ENCODE measurements at regions not wholly inside any gene's neighbourhood (a gene's known extent, or its start where the extent isn't known, plus 50 kb on each side); places are given as distances from the start of the nearest gene placed in this dataset.

DNA sequence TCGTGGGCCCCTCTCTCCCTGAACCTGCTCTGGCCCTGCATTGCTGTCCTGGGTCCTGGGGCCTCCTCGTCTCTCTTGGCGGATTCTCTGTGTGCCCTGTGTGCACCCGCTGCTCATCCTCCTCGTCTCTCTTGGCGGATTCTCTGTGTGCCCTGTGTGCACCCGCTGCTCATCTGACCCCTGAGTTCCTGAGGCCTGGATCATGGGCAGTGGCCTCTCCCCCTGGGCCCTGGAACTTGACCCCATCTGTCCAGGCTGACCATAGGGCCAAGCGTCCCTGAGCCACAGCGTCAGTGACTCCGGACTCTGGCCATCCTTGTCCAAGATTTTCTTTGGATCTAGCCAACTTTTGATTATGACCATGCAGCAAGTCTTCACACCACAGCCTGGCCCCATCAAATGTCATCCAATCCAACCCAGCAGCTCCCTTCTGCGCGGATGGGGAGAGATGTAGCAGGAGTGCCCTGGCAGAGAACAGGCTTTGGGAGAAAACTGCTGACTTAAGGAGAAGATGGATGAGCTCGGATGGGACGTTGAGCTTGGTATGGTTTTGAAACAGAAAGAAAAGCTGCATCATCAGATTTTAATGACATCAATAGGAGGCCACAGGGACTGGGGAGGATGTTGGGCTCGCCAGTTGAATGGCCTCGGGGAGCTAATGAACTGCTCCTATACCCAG is 455.1 kb upstream of the HS6ST1 start:
- DNase-seq = no peak

DNA sequence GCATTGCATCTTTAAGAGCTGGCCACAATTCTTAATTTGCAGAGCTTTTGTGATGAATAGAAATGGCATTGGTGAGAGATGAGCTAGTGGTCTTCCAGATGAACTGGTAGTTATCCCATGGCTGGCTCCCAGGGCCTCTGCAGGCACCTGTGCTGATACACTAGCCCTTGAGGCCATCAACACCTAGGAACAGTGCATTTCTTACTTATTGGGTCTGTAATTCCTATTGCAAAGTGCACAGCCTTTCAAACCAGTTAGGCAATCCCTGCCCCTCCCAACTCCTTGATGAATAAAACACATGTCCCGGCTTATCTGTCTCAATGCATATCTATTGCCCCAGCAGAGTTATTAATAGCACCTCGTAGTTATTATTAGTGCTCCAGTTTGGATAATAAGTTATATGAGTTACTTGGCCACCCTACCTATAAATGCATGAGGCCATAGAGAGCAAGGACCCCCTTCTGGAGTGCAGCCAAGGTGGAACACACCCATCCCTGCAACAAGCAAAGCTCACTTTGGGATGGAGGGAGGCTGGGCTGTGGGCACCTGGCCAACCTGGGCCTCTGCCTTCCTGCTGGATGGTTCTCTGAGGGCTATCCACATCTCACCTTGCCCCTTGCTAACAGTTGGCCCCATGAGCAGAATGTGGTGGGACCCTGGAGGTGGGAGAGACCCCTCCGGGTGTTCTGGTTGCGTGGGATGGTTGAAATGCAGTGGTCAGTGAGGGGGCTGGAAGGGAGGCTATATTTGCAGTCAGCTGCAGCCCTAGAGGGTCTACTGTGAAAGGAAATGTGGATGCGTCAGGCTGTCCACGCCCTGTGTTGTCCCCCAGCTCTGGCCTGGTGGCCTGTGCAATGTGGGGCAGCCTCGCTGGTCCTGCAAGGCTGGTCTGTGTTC is 455.9 kb upstream of the HS6ST1 start:
- no peak for DNase-seq

DNA sequence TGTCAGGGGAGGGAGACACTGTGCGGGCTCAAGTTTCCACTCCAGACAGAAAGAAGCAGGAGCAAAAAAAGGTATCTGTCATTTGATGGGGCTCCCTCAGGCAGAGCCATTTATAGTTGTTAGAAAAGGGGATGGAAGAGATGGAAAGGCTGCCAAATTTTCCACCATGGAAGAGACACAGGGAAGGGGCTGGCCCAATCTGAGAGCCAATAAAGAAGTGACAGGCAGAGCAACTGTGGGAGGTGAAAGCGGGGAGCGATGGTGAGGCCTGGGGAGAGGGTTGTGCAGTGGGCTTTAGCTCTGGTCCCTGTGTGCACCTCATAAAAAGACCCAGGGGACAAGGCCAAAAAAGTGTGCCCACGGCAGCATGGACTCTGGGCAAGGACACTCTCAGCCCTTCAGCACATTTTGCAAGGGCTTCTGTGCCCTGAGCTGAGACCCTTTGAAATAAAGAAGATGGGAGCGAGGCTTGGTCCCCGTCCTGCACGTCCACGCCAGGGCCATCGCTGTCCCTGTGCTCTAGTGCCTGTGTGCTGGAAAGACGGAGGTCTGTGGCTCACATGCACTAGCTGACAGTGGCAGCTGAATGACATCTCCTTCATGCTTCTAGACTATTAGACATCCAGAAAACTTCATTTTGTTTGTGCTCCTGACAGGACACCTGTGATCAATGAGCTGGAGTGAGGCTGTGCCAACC is 456.7 kb upstream of the HS6ST1 start:
- no peak for DNase-seq

DNA sequence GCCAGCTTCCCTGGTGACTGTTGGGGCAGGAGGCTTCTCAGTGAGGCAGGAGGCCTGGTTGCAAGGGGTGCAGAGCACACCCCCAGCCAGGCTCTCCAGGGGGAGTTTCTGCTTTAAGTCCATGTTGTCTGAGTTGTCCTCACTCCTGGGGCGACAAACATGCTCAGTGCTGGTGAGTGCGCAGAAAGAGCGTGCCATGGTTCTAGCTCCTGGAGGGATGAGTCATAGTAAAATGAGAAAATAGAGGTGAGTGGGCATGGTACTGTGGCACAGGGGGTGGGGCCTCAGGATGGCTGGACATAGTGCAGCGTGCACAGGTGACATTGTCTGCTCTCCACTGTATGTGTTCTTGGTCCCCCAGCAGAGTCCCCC is 457.2 kb upstream of the HS6ST1 start:
- DNase-seq = no peak

DNA sequence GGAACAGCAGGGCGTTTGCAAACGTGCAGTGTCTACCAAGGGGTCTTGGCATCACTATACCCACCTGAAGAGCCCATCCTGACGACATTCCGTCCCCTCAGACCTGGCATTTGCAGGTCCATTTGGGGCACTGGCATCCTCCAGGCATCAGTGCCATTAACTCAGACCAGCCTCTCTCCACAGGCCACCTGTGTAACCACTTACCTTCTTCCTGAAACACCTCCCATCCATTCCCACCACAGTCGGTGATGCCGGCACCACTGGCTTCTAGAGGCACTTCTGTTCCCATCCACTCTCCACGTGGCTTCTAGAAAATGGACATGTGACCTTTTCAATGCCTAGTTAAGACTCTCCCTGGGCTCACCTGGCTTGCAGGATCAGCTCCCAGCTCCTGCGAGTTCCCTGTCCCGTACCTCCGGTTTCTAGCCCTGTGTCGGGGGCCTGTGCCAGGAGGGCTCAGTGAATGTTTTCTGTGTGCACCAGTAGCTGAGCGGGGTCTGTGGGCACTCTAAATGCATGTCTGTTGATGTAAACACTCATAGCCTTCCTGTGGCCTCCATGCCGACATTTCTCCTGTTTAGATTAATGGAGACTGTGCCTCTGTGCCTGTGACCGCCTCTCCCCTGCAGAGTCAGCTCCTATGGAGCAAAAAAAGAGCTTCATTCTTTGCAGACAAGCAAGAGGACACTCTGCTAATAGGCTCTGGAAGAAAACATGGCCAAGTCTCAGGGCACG is 458.0 kb upstream of the HS6ST1 start:
- no peak for DNase-seq

DNA sequence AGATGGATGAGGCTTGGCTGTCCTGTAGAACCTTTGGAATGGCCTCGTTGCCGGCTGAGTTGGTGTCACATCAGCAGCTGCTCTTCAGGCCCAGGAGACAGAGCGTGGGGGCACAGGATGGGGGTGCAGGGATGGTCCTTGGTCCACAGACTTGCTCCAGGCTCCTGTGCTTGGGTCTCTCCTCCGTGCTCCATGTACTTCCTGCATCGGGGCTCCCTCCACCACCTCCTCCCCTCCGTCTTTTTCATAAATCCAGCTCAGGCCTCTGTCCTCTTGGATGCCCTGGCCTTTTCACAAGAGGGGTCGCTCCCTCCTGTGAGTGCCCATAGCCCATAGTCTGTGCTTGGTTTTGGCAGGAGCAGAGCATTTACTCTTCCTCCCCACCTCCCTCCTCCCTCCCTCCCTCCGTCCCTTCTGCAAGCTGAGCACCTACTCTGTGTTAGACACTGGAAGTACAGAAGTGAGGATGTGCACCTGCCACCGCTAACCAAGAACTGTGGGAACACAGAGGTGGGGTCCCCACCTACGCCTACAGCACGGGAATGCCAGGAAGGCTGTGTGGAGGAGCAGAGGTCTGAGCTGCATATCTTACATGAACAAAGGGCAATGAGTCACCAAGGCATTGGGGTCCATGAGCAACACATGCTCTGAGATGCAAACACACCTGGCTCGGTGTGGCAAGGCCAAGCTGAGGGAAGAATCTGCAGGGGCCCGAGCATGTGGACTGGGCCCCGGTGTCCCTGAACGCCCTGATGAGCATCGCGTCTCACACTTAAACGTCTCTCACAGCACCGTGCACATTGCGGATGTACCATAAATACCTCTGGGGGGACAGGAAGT is 458.7 kb upstream of the HS6ST1 start:
- no peak for DNase-seq

DNA sequence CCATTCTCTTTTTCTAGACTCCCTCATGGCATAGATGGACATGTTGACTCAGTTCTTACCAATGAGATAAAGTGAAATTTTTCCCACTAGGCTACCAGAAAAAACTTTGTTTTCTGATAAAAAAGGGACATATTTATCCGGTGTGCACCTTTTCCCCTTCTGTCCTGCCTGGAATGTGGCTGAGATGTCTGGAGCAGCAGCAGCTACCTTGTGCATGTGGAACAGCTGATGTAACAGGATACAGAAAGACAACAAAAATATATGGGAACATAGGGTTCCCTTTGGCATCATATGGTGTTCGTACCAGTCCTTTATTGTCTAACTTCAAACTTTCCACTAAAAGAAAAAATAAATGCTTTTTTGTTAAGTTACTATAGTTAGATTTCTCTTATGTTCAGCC is 460.2 kb upstream of the HS6ST1 start:
- no peak for DNase-seq

DNA sequence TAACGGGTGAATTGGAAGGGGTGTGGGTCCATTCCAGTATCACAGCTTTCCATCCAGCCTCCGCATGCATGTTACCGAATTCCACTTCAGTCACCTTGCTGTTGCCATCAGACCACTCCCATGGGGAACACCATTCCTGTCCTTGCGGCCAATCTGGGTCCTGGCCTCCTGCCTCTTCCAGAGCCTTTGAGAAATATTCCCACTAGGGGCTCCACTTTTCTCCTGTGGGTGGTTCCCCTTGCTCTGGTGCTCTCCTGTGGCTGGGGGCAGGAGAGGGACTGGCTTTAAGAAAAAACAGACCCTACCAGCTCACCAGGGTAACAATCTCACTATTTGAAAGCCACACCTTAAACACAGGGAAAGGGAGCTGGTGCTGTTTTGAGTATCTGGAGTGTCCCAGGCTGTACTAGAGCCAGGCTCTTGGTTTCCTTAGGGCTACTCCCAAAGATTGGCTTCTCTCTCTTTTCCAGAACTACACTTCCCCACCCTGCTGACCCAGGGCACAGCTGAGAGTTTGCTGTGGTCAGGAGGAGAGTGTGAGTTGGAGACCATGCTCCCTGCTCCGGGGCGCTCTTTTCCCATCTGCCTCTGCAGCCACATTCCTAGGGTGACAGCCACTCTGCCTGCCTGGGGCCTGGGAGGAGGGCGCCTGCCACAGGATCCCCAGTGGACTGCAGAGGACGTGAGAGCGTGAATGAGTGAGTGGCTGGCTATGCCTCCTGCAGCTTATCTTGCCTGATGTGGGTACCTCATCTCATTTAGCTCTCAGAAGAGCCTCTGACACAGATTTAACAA is 460.8 kb upstream of the HS6ST1 start:
- no peak for DNase-seq

DNA sequence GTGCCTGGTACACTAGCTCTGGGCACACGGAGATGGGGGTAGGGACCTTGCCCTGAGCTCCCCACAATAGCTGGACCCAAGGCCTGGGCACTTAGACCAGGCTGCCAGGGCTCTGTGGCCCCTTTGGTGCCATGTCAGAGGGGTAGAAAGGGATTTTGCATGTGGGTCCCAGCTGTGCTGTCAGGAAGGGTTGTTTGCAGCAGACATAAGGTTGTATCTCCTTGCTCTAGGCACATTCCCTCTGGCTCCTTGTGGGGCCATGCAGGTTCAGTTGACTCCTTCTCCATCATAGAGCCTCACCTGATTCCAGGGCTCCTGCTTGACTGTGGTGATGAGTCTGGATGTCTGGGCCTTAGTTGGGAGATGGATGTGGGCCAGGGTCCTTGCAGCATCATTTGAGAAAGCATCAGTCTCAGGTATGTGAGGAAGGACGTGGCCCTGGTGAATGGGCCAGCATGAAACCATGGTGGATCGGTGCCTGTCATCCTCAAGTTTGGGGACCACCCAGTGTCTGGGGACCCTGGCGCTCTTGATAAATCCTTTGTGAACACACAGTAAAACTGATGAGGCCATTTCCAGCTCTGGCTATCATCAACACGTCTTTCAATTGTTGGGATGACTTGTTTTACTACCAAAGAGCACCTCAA is 461.9 kb upstream of the HS6ST1 start:
- DNase-seq = no peak

DNA sequence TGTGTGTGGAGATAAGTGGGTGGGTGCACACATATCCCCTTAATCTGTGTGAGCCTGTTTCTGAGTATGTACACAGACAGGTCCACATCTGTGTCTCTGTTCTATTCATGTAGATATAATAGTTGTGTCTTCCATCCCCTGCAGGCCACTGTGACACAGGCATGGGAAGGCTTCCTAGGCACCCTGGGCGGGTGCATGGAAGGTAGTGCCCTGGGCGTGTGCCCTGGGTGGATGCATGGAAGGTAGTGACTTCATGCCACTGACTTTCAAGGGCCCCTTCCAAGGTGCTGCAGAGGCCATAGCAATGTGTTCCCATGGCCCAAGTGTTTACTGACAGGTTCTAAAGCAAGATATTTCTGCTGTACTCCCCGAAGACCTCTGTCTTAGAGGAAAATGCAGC is 462.5 kb upstream of the HS6ST1 start:
- no peak for DNase-seq

DNA sequence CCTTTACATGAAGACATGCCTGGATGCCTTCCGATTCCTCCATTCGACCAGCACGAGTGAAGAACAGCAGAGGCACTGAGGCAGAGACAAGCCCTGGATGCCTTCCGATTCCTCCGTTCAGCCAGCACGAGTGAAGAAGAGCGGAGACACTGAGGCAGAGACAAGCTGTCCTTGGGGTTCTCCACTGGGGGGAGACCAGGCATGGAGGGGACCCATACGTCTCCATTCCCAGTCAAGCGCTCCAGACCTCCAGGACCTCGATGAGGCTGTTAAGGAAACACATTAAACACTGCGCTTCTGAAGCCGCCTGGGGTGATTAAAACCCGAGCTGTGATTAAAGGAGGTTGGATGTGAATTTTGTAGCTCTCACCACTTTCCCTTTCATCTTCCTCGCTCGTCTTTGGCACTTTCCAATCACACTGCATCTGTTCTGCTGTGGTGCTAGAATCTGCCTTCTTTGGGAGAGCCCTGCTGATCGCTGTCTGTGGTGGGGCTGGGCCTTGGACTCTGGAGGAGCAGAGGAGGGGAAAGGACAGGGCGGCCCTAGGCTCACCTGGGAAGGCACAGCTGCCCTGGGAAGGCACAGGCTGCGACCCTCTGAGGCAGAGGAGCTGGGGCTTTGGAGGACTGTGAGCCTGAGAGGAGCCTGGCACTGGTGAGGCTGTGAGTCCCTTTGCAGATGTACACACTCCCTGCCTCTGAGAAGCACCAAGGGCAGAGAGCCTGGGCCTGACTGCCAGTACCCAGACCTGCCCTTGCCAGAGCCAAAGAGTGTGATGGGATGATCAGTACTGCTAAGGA is 463.1 kb upstream of the HS6ST1 start:
- no peak for DNase-seq

DNA sequence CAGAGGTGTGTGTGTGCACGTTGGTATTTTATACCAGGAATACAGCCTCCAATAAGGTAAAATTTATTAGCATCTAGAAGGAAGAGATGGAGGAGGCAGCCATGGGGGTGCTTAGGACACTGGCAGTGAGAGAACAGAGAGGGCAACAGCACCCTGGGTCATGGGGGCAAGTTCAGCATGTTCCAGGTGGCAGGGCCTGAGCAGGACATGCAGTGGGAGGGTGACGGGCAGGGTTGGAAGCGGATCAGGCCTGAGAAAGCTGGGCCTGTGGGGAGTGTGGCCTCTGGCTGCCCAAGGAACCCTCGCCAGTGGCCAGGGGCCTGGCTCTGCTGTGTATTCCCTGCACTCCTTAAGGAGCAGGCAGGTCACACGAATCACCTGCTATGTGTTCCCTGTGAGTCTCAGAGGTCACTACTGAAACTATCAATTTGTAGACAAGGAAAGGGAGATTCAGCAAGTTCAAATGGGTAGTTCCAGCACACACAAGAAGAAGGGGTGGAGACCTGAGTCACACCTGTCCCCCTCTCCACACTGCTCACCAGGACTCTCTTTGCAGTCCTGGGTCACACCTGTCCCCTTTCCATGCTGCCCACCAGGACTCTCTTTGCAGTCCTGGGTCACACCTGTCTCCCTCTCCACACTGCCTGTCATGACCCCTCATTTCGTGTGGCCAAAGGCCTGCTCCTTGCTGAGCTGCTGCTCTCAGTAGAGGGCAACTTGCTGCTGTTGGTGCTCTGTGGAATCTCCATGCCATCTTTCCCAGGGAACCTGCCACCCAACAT is 463.9 kb upstream of the HS6ST1 start:
- DNase-seq = no peak

DNA sequence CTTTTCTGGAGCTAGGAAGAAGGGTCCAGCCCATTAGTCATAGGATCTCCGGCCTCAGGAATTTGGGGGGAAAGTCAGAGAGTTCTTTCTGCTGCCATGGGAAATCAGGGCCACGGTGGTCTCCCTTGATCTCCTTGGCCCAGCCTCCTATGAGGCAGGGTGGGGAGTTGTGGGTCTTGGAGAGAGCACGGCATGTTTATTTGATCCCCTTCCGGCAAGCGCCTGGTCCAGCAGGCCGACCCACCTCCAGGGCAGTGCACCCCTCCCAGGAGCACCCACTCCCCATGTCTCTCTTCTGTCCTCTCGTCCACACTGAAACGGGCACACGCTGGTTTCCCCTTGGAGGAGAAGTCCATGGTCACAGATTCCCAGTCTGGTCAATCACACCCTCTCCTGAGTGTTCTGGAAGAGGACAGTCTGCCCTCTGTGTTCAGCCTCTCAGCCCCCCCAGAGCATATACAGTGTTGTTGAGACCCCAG is 464.6 kb upstream of the HS6ST1 start:
- DNase-seq = no peak

DNA sequence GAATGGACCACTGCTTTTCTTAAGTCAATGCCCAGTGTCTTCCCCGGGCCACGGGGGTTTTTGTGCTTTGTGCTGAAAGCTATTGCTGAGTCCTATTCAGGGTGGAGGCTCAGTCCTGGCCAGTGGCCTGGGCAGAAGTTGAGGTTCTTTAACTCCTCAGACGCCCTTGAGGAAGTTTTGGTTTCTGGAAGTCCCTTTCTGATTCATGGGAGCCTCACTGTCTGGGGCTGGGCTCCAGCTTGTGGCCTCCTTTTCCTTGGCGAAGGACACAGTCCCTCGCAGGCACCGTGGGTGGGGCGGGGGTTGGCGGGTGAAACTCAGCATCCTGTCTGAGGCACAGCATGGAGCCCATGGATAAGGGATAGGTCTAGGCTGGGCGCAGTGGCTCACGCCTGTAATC is 465.2 kb upstream of the HS6ST1 start:
- no peak for DNase-seq

DNA sequence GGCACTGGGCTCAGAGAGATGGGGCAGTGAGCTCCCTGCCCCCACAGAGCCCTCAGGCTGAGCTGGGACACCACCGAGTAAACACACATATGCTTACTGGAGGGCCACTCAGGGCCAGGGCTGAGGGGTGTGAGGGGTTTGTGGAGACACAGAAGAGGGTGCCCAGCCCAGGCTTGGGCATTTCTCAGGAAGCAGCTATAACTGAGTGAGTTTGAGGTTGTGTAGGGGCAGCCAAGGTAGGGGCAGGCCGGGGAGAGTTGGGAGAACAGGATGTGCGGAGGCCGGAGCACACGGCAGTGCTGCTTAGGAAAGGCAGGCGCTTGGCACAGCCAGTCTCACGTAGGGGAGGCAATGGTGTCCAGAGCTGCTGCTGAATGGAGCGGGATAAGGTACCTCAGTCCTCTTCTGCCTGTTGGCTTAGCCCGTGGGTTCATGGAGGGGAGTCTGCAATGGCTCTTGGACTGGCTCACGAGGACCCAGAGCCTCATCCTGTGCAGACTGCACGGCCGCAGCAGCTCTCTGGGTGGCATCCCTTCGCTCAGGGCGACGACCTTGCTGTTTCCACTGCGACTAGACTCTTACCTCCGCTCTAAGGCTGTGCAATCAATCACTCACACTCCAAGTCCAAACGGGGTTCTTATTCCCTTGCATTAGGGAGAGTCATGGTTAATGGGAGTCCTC is 466.1 kb upstream of the HS6ST1 start:
- DNase-seq = no peak

DNA sequence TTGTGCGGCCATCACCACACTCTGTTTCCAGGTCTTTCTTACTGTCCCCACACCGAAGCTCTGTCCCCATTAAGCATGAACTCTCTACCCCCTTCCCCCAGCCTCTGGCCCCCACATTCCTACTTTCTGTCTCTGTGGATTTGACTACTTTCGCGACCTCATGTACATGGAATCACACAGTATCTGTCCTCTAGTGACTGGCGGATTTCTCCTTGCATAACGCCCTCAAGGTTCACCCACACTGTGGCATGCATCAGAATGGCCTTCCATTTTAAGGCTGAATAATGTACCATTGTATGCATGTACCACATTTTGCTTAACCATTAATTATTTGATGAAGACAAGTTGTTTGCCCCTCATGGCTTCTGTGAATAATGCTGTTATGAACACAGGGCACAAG is 467.6 kb upstream of the HS6ST1 start:
- DNase-seq = no peak

DNA sequence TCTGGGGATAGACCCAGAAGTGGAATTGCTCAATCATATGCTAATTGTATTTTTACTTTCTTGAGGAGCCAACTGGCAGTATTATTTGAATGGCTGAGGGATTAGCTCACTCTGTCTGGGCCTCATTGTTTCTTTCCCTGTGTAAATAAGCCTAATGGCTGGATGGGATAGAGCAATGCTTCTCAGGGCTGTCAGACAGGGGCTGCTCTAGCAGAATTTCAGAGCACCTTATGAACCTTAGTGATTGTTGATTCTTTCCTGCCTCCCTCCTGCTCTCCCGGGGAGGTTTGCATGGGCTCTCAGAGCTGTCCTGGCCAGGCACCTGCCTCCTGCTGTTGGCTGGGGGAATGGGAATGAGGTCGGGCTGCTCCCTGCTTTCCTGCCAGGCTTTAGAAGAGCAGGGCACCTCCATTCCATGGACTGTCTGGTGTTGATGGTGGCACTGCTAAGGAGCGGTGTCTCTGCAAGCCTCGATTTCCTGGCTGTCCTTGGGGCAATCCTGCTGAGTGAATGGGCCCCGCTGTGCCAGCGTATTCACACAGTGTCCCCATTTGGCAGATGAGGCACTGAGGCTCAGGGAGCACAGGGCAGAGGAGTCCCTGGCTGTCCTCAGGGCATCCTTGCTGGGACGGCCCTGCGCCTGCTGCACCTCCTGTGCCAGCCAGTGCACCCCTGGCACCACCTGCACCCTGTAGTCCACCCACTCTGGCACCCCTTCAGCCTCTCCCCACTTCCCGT is 468.2 kb upstream of the HS6ST1 start:
- DNase-seq = no peak

DNA sequence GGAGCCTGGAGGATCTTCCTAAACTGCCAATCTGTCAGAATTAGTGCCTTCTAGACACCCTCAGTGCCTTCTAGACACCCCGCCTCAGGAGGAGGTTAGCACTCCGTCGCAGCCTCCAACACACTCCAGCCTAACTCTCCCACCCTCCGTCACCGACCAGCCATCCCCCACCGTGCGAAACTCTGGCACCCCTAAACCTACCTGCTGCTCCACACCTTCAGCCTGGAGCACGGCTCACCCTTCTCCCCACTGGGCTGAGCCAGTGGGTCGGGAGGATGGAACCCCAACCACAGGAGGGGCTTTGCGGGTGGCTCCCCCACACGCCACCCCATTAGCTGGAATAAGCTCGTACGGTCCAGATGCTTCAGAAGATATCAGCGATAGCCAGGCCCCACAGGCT is 468.9 kb upstream of the HS6ST1 start:
- no peak for DNase-seq

Data from NCI-H526 treated with DMSO at 0.1 percent for 48 hours (cell line).